GM19239 (cell line): ENCODE measurements at regions not wholly inside any gene's neighbourhood (a gene's known extent, or its start where the extent isn't known, plus 50 kb on each side); places are given as distances from the start of the nearest gene placed in this dataset.

Source experiments
- DNase-seq: peaks from one replicate; pipeline ENCODE4 v3.0.0; 2011; ENCODE audit warnings: low spot score; ENCODE audit not compliant: insufficient read length
- FAIRE-seq: peaks from 2 replicates; lab custom pipeline; 2011; peaks lifted over from hg19 to GRCh38; lab: Jason Lieb, UNC

DNA sequence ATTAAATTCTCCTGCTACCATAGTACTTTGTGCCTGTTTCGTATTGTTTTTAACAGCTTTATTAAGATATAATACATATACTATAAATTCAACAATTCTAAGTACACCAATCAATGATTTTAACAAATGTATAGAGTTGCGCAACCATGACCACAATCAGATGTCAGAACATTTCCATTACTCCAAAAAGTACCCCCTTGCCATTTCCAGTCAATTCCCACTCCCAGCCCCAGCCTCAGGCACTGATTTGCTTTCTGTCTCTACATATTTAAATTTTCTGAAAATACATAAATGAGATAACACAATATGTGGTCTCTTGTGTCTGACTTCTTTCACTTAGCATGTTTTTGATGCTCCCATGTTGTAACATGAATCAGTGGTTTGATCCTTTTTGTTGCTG is 193.9 kb downstream of the FIGN start:
- no peak for FAIRE-seq
- DNase-seq = no peak

DNA sequence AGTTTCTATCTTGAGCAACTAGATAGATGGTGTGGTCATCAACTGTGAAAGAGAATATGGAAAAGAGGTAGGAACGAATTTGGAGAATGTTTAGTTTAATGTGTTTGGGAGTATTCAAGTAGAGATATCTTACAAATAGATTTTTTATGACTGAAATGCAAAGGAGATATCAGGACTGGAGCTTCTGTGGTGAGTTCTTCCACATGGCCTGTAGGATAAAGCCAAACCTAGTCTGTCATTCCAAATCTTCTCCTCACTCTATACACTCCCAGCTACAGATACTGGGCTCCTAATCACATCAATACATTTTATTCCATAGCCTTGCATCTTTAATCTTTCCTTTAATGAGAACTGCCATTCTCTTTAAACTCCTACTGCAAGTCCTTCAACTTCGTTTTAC is 194.3 kb downstream of the FIGN start:
- FAIRE-seq (no peak), DNase-seq (no peak)

DNA sequence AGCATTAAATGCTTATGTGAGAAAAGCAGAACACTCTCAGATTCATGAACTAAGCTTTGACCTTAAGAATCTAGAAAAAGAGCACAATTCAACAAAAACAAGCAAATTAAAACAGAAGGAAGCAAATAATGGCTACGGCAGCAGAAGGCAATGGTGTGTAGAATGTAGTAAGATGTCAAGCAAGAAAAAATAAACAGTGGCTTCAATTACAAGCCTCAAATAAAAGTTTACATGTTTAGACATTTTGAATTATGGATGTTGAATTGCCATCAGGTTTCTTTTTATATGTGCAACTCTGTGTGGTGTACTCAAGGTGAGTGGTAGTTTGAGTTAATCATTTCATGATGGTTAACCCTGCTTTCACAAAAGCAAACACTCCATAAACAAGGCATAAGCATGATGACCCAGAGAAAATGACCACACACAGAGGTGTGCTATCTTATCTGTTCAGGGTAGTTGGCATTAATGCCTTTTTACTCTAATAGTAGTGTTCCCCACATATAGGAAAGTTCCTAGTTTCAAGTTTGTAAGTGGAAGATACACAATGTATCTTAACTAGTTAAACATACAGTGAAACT is 207.1 kb downstream of the FIGN start:
- DNase-seq (no peak), FAIRE-seq (no peak)

DNA sequence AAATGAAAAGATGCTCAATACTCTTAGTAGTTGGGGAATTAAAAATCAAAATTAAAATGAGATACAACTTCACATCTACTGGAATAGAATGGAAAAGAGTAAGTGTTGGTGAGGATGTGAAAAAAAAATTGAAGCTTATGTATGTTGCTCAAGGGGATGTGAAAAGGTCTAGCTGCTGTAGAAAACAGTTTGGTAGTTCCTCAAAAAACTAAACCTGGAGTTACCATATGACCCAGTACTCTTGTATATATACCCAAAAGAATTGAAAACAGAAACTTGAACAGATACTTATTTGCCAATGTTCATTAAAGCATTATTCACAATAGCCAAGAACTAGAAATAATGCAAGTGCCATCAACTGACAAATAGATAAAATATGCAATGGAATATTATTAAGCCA is 208.4 kb downstream of the FIGN start:
- FAIRE-seq = no peak
- DNase-seq = no peak

DNA sequence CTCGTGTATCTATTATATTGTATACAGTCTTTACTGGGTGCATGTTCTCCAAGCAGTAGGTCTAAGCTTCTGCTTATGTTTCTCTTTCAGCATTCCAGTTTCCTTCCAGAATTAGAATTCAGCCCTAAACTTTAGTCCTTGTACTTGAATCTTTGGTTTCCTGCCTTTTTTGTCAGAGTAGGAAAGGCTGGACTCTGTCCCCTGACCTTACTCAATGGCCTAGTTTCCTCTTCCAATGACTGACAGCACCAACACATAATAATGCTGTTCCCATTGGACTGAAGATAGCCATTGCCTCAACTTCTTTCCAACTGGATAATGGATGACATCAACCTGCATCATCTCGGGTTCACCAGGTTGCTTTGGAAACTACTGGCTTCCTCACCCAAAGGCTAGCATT is 217.0 kb downstream of the FIGN start:
- FAIRE-seq (no peak), DNase-seq (no peak)

DNA sequence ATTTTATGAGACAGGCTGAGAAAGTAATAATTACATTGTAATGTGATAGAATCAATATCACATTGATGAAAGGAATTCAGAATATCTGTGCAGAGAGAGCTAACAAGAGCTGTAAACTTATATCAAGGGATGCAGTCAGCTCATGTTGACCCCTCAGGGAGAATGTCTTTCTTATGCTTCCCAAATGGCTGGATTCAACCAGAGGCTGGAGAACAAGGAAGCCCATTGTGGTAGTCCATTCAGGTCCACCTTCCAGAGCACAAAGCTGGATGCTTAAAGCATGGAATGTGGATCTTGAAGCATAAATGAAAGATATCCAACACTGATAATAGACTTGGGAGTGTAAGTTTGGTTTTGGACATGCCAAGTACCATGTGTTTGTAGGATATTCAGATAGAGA is 220.0 kb downstream of the FIGN start:
- DNase-seq = no peak
- FAIRE-seq = no peak

DNA sequence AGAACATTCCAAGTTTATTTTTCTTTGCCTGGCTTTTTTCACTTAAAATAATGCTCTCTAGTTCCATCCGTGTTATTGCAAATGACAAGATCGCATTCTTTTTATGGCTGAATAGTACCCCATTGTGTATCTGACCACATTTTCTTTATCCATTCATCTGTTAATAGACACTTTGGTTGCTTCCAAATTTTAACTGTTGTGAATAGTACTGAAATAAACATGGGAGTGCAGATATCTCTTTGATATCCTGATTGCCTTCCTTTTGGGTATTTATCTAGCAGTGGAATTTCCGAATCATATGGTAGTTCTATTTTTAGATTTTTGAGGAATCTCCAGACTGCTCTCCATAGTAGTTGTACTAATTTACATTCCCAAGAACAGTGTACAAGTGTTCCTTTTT is 230.5 kb downstream of the FIGN start:
- FAIRE-seq = no peak
- no peak for DNase-seq

DNA sequence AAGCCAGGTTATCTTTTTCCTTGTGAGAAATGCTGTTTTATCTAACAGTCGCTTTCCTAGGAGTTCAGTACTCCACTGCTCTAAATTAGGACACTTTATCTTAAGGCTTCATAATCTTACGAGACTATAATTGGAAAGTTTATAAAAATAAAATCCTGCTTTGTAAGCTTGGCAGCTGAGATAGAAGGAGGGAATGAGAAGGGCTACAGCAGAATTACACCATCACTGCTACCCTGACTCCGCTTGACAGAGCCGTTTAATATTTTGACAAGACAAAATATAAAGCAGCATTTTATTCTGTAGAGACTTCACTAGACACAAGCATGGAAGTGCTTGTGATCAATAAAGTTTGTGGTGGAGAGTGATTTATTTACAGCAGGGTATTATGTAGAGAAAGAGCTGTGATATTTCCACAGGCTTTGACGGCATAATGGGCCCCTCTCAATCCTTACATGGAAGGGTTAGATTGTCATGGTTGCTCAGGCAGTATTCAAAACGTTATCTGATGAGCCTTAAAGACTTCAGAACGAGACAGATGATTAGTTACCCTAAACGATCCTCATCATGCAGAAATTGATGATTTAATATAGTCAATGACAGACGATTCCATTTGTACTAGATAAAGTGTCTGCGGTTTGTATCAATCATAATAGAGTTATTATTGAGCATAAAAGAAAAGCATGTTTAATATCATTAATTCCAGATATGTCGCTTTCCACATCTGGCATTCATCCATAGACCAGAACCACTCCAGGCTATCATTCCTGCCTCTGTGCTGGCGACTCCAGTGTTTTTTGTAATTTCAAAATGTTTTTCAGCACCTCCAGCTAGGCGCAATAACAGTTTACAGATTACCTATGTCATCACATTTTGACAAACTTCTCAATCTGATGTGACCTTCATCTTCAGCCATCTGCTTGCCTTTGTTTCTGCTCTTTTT is 242.2 kb downstream of the FIGN start:
- no peak for FAIRE-seq
- DNase-seq = no peak

DNA sequence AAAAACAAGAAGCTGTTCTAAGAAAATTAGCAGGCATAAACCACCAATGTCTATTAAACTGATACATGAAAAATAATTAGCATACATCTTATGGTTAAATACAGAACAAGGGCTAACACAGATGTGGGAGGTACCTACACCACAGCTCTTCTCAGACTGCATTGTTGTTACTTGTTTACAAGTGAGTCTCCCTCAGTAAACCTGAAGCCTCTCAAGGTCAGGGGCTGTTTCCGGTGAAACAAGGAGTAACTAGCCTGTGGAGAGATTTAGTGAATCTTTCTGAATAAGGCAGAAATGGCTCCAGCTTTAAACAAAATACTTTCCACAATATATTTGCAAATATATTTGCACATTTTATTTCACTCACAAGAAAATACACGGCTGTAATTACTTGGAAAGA is 244.0 kb downstream of the FIGN start:
- DNase-seq (no peak), FAIRE-seq (no peak)

DNA sequence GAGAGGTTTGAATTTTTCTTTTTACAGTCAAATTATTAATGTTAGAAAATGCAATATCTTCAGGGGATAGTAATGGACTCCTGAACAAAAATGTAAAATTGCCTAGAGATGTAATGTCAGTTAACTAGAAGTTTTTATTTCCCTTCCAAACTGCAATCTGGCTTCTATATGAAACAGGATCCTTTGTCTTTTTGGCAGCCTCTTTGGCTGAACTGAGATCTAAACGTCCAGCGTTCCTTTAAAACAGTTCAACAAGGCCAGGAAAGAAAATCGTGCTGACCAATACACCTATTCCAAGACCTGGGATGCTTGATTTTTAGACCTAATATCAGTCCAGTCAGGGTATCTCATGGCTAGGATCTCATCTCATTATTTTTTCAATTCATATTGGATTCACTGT is 245.5 kb downstream of the FIGN start:
- DNase-seq = no peak
- FAIRE-seq = no peak

DNA sequence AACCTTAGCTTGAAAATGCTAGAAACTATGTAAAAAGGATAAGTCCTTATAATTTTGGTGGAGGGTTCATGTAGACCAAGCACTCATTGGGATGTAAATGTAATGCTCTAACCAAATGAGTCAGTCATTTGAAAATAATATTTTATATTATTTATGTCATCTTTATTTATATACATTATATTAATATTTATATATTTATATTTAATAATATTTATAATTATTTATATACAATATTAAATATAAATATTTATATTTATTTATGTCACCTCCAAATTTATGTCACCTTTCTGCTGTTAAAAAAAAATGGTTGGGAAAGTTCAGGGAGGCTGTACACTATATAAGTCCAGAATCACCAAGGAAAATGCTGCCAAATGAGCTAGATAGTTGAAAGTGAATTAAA is 254.3 kb downstream of the FIGN start:
- no peak for FAIRE-seq
- DNase-seq = no peak

DNA sequence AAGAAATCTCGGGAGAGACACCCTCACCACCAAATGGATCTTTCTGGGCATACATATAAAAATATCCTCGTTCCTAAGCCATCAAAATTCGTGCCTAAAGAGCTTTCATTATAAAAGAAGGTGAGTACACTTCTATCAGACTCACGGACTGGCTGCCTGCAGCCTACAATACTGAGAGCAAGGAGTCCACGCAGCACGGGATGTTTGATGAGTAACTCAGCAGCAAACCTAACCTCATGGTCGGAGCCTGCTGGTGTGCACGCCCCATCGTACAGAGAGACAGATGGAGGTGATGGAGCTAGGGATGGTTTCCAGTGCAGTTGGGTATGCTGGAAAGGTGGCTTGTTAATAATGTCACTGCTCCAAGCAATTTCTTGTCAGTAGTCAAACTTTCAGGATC is 256.2 kb downstream of the FIGN start:
- FAIRE-seq (no peak), DNase-seq (no peak)

DNA sequence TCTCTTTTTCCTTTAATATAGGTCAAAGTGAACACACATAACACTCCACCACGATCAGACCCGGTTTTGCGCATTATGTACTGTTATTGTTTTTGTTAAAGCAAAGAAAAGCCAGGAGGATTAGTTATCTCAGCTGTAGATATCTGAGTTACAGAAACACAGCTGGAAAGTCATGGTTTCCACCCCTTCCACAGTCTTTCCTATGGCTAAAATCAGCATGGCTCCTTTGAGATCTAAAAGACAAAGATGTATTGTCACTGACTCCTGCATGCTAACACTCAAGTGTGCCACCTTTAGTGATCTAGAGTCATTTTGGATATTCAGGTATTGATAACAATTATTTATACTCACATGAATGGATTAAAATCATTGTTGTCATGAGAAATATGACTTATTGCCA is 260.0 kb downstream of the FIGN start:
- FAIRE-seq (no peak), DNase-seq (no peak)

DNA sequence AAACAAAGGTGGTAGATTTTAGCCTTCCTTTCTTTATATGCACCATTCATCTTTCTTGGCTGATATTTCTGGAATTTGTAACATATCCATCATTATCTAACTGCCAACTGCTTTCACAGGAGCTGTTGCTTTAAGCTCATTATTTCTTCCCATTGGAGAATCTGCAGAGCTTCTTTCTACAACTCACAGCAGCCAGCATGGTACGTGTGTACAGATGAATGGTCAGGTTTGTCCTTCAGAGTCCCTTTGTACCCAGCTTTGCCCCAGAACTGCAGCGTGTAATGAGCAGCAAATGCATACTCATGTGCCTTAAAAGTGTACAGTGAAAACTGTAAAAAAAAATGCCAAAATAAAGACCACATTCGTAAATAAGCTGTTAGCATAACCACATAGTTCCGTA is 260.9 kb downstream of the FIGN start:
- DNase-seq (no peak), FAIRE-seq (no peak)

DNA sequence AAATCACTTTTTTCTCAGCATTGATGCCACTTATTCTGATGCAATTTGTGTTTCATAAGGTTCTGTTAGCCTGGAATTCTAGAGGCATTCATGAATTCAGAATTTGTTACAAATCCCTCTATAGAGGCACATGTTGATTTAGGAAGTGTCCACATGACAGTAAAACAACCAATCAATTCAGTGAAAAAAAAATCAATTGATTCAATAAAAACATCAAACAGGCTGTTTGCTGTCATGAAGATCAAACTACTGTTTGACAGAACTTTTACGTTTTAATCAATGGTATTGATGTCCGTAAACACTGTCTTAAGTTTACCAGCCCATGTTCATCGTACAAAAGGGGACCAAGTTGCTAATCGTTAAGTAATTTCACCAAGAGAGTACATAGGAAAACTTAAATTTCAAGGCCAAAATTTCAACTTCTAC is 261.5 kb downstream of the FIGN start:
- FAIRE-seq (no peak), DNase-seq (no peak)

DNA sequence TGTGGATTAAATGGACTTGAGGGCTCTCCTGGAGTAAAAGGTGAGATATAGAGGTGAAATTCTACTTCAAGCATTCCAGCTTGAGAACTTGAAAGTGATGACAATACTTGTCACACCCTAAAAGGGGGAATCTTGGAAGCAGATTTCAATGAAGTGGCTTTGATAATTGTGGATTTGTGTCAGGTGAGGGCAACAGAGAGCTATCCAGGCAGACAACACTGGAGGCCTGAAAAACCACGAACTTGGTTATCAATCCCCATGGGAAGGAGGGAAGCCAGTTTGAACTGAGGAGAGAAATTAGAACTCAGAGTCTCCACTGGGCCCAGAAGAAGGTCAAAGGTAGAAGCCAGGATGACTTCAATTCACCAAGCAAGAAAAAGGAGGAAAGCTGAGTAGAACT is 263.9 kb downstream of the FIGN start:
- no peak for DNase-seq
- FAIRE-seq = no peak

DNA sequence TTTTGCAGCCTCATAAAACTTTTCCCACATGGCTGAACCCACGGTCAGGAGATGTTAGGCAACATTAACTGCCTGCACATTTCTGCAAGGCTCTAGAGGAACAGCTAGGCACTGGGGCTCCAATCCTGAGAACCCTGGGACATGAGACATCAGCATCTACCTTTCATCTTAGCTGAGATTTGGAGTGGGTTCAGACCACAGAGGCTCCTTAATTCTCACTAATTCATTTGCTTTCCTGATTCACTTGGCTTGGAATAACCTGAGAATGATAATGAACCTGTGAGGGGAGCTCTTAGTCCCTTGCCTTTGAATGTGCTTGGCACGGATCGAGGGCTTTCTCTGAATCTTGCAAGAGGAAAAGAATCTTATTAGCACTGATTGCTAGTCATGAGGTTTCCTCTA is 266.2 kb downstream of the FIGN start:
- DNase-seq (no peak), FAIRE-seq (no peak)

DNA sequence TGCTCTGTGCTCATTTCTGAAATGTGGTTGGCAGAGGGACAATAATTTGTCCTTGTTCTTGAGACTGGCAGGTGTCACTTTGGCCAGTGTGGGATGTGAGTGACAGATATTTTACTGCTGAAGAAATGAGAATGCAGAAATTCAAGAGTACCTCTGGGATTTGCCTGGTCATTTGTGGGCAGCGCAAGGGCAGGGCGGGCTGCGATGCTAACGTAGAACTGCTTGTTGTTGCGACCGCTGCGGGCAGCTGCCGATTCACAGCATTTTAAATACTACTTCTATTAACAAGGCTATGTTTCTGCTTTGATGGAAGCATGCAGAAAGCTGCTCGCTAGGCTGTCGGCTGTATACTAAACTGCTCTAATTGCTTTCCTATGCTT is 268.6 kb downstream of the FIGN start:
- FAIRE-seq (no peak), DNase-seq (no peak)

DNA sequence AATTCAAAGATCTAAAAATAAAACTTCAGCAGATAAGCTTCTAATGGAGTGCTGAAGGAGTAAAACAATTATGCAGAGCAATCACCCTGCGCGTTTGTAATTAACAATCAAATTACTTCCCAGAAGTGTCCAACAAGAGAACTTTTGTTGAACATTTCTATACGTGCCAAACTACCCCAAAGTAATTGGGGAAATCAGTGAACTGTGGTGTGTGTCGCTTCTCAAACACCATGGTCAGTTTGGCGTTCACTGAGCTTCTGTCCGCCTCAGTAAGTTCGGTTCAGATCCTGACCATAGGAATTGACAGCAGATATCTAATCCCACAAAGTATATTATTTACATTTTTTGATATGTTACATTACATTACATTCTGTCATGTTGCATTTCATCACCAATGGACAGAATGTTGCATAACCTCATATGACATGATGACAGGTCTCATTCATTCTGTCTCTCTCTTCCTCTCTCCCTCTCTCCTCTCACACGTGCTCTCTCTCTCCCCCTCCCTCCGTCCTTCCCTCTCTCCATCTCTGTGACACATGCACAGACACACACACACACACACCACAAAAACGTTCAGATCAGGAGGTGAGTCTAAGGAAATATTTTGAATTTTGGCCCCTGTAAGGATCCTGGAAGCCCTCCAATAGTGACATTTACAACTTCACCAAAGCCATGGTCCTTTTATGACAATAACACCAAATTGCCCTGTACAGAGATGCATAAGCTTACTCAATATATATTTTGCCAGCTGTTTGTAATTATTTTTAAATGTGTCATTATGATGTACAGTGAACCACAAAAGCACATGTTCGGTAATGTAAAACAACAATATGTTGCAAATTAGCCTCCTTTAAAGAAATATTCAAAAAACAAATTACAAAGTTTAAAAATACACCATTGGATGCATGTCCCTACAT is 269.2 kb downstream of the FIGN start:
- FAIRE-seq (no peak), DNase-seq (no peak)

DNA sequence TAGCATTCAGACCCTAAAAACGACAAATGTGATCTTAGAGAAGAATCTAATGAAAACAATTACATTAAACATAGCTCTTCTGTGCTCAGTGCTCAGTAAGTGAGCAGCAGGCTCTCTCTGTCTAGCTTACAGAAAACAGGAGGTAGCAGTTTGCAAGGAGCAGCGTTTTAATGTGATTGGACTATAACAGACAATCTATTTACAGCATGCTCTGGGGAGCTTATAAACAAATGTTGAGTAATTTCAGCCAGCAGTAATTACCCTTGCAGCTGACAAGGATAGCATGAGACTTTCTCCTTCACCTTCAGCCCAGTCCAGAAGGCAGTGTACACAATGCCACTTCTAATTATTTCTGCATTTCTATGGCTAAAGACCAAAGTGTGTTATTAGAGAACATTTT is 270.4 kb downstream of the FIGN start:
- FAIRE-seq = no peak

DNA sequence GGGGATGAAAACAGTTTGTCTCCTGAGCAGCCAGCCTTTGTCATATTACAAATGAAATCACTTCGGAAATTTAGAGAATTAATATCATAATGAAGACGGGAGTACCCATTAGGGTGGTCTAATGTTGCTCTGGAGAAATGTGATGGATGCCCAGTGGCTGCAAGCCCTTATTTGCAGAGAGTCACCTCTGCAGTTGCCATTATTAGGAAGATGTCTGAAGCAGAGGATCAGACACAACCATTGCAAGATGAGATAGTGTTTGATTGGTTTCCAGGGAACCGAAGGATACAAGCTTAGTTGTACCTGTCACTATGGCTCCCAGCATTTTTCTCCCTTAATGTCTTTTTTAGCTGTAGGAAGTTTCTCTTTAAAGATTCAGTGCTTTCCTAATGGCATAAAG is 272.4 kb downstream of the FIGN start:
- DNase-seq (no peak), FAIRE-seq (no peak)

More for the DNA sequence above, 270.4 kb downstream of the FIGN start:
- DNase-seq = no peak
